ENCODE measurements at regions not wholly inside any gene's neighbourhood (a gene's known extent, or its start where the extent isn't known, plus 50 kb on each side); places are given as distances from the start of the nearest gene placed in this dataset.
"Not testable (repeated sequence)": the region's sequence is repeated elsewhere in the genome, so short reads cannot be mapped to it uniquely, and the experiment has no call there.

- no peaks in the 10 kb centered on the region for H3K36me3 Mint-ChIP-seq (ENCODE audit: low read depth)
- no peak for DNase-seq
- peaks cover 8% of the 10 kb centered on the region for H3K9me3 ChIP-seq (ENCODE audit: control insufficient read depth, low read length)
- H3K27ac ChIP-seq (ENCODE audit: low read depth, low read length), result no peak overlapping the region
- no peaks in the 10 kb centered on the region for H3K36me3 ChIP-seq (ENCODE audit: control insufficient read depth, insufficient read depth, low read length)
- no peaks in the 10 kb centered on the region for H3K4me1 ChIP-seq (ENCODE audit: control insufficient read depth, insufficient read depth, low read length)
- no peak overlapping the region for H3K4me3 ChIP-seq (ENCODE audit: low read length)
- no peak for TF ChIP-seq CTCF (conservative IDR thresholded peaks at IDR 0.05)
- H3K27me3 ChIP-seq (ENCODE audit: control insufficient read depth, insufficient read depth, low read length, poor library complexity, severe bottlenecking), result no peaks in the 10 kb centered on the region
- H3K27ac Mint-ChIP-seq, result no peak overlapping the region
- H3K4me3 Mint-ChIP-seq, result no peak overlapping the region
- no peaks in the 10 kb centered on the region for H3K9me3 Mint-ChIP-seq
- H3K27me3 Mint-ChIP-seq (ENCODE audit: insufficient read depth), result no peaks in the 10 kb centered on the region
- WGBS, 2 experiments (ENCODE audit: insufficient coverage in 1 of 2, insufficient read length in 1 of 2), result 87 to 94% methylated on average over 3 to 4 of the region's 4 CpGs
- H3K4me1 Mint-ChIP-seq, result no peaks in the 10 kb centered on the region
- H3K9ac ChIP-seq (ENCODE audit: extremely low read depth, low read length, poor library complexity, severe bottlenecking), result no peak overlapping the region
These were observed 717.8 kb downstream of the CDH18 start for GRCh38 chr5:19270153-19270552.

DNA sequence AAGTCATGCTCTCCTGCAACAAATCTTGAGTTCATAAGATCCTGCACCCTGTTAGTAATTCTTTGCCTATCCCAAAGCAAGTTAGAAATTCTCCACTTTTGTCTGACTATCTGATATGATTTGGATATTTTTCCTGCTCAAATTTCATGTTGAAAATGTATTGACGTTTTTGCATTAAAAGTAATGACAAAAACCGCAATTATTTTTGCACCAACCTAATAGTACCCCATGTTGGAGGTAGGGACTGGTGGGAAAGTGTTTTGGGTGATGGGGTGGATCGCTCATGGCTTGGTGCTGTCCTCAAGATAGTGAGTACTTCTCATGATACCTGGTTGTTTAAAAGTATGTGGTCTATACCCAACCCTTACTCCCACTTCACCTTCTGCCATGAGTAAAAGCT is 713.4 kb downstream of the CDH18 start:
- no peak overlapping the region for H3K4me3 ChIP-seq (ENCODE audit: low read length)
- no peaks in the 10 kb centered on the region for H3K27me3 Mint-ChIP-seq (ENCODE audit: insufficient read depth)
- H3K4me3 Mint-ChIP-seq, result no peak overlapping the region
- no peak overlapping the region for H3K9ac ChIP-seq (ENCODE audit: extremely low read depth, low read length, poor library complexity, severe bottlenecking)
- no peaks in the 10 kb centered on the region for H3K36me3 Mint-ChIP-seq (ENCODE audit: low read depth)
- H3K27me3 ChIP-seq (ENCODE audit: control insufficient read depth, insufficient read depth, low read length, poor library complexity, severe bottlenecking), result no peaks in the 10 kb centered on the region
- TF ChIP-seq CTCF (conservative IDR thresholded peaks at IDR 0.05), result no peak
- 77% methylated on average over 3 of the region's 3 CpGs; no CpG with 5 or more reads in 1 of the 2 experiments for WGBS, 2 experiments (ENCODE audit: insufficient coverage in 1 of 2, insufficient read length in 1 of 2)
- H3K4me1 Mint-ChIP-seq, result no peaks in the 10 kb centered on the region
- H3K9me3 Mint-ChIP-seq, result peaks cover 16% of the 10 kb centered on the region
- no peak for DNase-seq
- no peaks in the 10 kb centered on the region for H3K4me1 ChIP-seq (ENCODE audit: control insufficient read depth, insufficient read depth, low read length)
- no peak overlapping the region for H3K27ac Mint-ChIP-seq
- H3K27ac ChIP-seq (ENCODE audit: low read depth, low read length), result no peak overlapping the region
- H3K36me3 ChIP-seq (ENCODE audit: control insufficient read depth, insufficient read depth, low read length), result no peaks in the 10 kb centered on the region
- H3K9me3 ChIP-seq (ENCODE audit: control insufficient read depth, low read length), result peaks cover 21% of the 10 kb centered on the region

- 94% methylated on average over 1 of the region's 3 CpGs; no CpG with 5 or more reads in 1 of the 2 experiments for WGBS, 2 experiments (ENCODE audit: insufficient coverage in 1 of 2, insufficient read length in 1 of 2)
- no peaks in the 10 kb centered on the region for H3K27me3 Mint-ChIP-seq (ENCODE audit: insufficient read depth)
- Histone ChIP-seq H3K9ac (ENCODE audit: extremely low read depth, low read length, poor library complexity, severe bottlenecking) (no peak overlapping the region), H3K27me3 (ENCODE audit: control insufficient read depth, insufficient read depth, low read length, poor library complexity, severe bottlenecking) (no peaks in the 10 kb centered on the region), H3K4me1 (ENCODE audit: control insufficient read depth, insufficient read depth, low read length) (no peaks in the 10 kb centered on the region), H3K27ac (ENCODE audit: low read depth, low read length) (no peak overlapping the region), H3K36me3 (ENCODE audit: control insufficient read depth, insufficient read depth, low read length) (no peaks in the 10 kb centered on the region), H3K4me3 (ENCODE audit: low read length) (no peak overlapping the region), H3K9me3 (ENCODE audit: control insufficient read depth, low read length) (no peaks in the 10 kb centered on the region)
- H3K36me3 Mint-ChIP-seq (ENCODE audit: low read depth), result no peaks in the 10 kb centered on the region
- no peaks in the 10 kb centered on the region for H3K4me1 Mint-ChIP-seq
- no peak for TF ChIP-seq CTCF (conservative IDR thresholded peaks at IDR 0.05)
- no peak overlapping the region for H3K27ac Mint-ChIP-seq
- H3K9me3 Mint-ChIP-seq, result peaks cover 19% of the 10 kb centered on the region
- H3K4me3 Mint-ChIP-seq, result no peak overlapping the region
- no peak for DNase-seq
These were observed 702.7 kb downstream of the CDH18 start for GRCh38 chr5:19285286-19285685.

GRCh38 chr5:19287548-19288277 is 700.3 kb downstream of the CDH18 start:
- H3K27ac ChIP-seq (ENCODE audit: low read depth, low read length); H3K4me1 ChIP-seq (ENCODE audit: control insufficient read depth, insufficient read depth, low read length); H3K27ac Mint-ChIP-seq; H3K9ac ChIP-seq (ENCODE audit: extremely low read depth, low read length, poor library complexity, severe bottlenecking); H3K4me3 ChIP-seq (ENCODE audit: low read length); H3K36me3 ChIP-seq (ENCODE audit: control insufficient read depth, insufficient read depth, low read length); H3K4me3 Mint-ChIP-seq; DNase-seq; H3K27me3 Mint-ChIP-seq (ENCODE audit: insufficient read depth); H3K36me3 Mint-ChIP-seq (ENCODE audit: low read depth); H3K27me3 ChIP-seq (ENCODE audit: control insufficient read depth, insufficient read depth, low read length, poor library complexity, severe bottlenecking); H3K9me3 ChIP-seq (ENCODE audit: control insufficient read depth, low read length); H3K4me1 Mint-ChIP-seq: not testable (repeated sequence)
- H3K9me3 Mint-ChIP-seq, result peaks cover 19% of the 10 kb centered on the region
- 95 to 98% methylated on average over 29 to 54 of the region's 54 CpGs for WGBS, 2 experiments (ENCODE audit: insufficient coverage in 1 of 2, insufficient read length in 1 of 2)

DNA sequence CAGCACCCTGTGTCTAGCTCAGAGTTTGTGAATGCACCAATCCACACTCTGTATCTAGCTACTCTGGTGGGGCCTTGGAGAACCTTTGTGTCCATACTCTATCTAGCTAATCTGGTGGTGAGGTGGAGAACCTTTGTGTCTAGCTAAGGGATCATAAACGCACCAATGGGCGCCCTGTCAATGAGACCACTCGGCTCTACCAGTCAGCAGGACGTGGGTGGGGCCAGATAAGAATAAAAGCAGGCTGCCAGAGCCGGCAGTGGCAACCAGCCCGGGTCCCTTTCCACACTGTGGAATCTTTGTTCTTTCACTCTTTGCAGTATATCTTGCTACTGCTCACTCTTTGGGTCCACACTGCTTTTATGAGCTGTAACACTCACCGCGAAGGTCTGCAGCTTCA is 699.7 kb downstream of the CDH18 start:
- not testable (repeated sequence) for H3K36me3 Mint-ChIP-seq (ENCODE audit: low read depth); H3K36me3 ChIP-seq (ENCODE audit: control insufficient read depth, insufficient read depth, low read length); H3K27me3 Mint-ChIP-seq (ENCODE audit: insufficient read depth); H3K27ac Mint-ChIP-seq; H3K4me3 ChIP-seq (ENCODE audit: low read length); H3K9ac ChIP-seq (ENCODE audit: extremely low read depth, low read length, poor library complexity, severe bottlenecking); H3K4me3 Mint-ChIP-seq; H3K27me3 ChIP-seq (ENCODE audit: control insufficient read depth, insufficient read depth, low read length, poor library complexity, severe bottlenecking); H3K4me1 ChIP-seq (ENCODE audit: control insufficient read depth, insufficient read depth, low read length); H3K9me3 ChIP-seq (ENCODE audit: control insufficient read depth, low read length); H3K27ac ChIP-seq (ENCODE audit: low read depth, low read length); DNase-seq; H3K4me1 Mint-ChIP-seq
- H3K9me3 Mint-ChIP-seq, result peaks cover 19% of the 10 kb centered on the region
- WGBS, 2 experiments (ENCODE audit: insufficient coverage in 1 of 2, insufficient read length in 1 of 2), result 96% methylated on average over 6 to 8 of the region's 8 CpGs

Data from endodermal cell (in vitro differentiated cells).